NCI-H82 (cell line): ENCODE measurements at regions not wholly inside any gene's neighbourhood (a gene's known extent, or its start where the extent isn't known, plus 50 kb on each side); places are given as distances from the start of the nearest gene placed in this dataset.
"Not testable (repeated sequence)": the region's sequence is repeated elsewhere in the genome, so short reads cannot be mapped to it uniquely, and the experiment has no call there.

Source experiments
- DNase-seq: peaks from one replicate; lab custom pipeline; 2025; lab: John Stamatoyannopoulos, UW

- no peak for DNase-seq
Observed at GRCh38 chr6:90676516-90677300, 89.8 kb upstream of the MAP3K7 start.

GRCh38 chr6:90675107-90675506, 88.2 kb upstream of the MAP3K7 start:
- not testable (repeated sequence) for DNase-seq

- DNase-seq: not testable (repeated sequence)
Observed at GRCh38 chr6:90674077-90674476, 87.2 kb upstream of the MAP3K7 start.

- DNase-seq: no peak
Observed at GRCh38 chr6:90669846-90670245, 83.0 kb upstream of the MAP3K7 start.

GRCh38 chr6:90669420-90669819, 82.5 kb upstream of the MAP3K7 start:
- DNase-seq: no peak

DNA sequence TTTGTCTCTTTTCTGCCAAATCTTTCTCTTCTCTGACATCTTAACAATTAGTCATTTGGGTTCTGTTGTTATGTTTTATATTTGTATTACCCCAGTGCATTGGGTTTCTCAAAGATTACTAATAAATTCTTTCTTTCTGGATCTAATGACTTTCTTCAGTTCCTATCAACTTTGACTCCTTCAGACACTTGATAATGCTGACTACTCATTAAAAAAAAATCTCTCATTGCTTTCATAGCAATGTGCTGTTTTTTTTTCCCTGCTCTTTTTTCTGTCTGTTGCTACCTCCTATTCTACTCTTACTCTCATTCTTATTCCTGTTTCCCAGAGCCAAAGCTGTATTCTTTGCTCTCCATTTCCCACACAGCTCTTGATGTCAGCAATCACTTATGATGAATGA, 81.3 kb upstream of the MAP3K7 start:
- DNase-seq: no peak

DNA sequence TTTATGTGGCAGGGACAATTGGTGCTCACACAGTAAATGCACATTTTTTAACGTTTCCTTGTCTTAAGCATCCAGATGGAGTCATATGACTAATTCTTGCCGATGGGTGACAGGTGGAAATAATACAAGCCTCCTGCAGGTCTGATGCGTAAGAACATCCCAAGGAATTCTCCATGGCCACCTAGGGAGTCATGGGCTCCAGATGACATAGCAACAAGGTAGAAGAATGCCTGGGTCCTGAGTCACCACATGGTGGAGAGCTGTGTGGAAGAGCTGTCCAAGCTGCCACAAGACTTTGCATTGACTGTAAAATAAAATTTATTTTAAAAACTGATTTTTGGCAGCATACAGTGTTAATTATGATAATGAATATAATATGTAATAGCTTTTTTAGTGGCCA, 77.0 kb upstream of the MAP3K7 start:
- no peak for DNase-seq

DNA sequence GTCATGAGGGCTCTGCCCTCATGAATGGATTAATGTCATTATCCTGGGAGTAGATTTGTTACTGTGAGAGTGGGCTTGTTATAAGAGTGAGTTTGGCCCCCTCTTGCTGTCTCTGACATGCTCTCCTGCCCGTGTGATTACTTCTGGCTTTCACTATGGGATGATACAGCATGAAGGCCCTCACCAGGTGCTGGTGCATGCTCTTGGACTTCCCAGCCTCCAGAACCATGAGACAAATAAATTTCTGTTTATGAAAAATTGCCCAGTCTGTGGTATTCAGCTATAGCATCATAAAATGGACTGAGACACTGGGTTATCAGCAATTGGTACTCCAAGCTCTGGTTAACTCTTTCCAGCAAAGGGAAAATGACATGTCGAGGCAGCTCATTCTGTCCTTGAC, 76.2 kb upstream of the MAP3K7 start:
- DNase-seq: no peak

- no peak for DNase-seq
Observed at GRCh38 chr6:90660931-90661330, 74.1 kb upstream of the MAP3K7 start.

DNA sequence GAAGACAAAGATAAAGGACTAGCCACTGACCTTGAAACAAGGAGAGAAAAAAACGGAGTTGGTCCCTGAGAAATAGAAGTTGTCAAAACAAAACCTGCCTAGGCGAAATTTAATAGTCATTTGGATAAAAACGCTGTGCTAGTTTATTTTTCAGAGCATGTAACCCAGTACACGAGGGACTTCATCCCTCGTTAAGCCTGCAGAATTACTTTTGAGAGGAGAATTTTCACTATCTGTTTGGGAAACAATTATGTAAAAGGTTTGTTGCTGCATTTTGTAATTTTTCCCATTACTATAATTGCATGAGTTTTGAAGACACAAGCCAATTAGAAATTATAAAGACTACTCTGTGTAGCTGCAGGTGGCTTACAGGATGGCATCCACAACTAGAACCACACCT, 71.6 kb upstream of the MAP3K7 start:
- DNase-seq: no peak

DNA sequence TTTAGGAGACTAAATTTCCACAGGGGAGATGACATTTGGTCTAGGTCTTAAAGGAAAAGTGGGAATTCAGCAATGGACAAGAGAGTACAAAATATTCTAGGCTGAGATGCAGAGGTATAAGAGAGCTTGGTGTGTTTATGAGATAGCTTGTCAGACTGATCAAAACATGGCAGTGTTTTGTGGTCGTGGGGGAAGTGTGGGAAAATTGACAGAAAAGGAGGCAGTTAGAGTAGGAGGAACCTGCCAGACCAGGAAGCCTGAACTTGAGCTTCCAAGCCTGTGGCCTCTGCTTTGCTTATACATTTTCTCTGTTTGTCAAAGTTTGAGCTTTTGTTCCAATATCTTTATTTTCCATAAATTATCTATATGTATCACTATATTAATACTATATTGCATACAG, 69.5 kb upstream of the MAP3K7 start:
- no peak for DNase-seq

DNA sequence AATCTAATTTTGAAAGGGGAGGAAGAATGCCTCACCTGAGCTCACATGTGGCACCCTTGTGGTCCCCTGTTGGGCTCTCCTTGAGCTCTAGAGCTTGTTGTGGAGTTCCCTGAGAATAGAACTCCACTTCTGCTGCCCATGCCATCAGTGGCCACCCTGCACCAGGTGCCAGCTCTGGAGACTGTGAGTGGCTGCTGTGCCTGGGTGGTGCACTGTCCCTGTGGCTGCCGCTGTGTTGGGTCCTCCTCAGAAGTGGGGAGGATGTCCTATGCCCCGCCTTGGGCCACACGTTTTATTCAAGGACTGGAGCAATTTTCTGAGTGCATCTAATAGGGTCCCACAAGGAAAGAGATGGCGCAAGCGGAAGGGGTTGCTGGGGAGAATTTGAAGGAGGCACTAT, 67.9 kb upstream of the MAP3K7 start:
- no peak for DNase-seq

GRCh38 chr6:90654166-90654565, 67.3 kb upstream of the MAP3K7 start:
- no peak for DNase-seq

GRCh38 chr6:90653750-90654149, 66.9 kb upstream of the MAP3K7 start:
- DNase-seq: no peak

DNA sequence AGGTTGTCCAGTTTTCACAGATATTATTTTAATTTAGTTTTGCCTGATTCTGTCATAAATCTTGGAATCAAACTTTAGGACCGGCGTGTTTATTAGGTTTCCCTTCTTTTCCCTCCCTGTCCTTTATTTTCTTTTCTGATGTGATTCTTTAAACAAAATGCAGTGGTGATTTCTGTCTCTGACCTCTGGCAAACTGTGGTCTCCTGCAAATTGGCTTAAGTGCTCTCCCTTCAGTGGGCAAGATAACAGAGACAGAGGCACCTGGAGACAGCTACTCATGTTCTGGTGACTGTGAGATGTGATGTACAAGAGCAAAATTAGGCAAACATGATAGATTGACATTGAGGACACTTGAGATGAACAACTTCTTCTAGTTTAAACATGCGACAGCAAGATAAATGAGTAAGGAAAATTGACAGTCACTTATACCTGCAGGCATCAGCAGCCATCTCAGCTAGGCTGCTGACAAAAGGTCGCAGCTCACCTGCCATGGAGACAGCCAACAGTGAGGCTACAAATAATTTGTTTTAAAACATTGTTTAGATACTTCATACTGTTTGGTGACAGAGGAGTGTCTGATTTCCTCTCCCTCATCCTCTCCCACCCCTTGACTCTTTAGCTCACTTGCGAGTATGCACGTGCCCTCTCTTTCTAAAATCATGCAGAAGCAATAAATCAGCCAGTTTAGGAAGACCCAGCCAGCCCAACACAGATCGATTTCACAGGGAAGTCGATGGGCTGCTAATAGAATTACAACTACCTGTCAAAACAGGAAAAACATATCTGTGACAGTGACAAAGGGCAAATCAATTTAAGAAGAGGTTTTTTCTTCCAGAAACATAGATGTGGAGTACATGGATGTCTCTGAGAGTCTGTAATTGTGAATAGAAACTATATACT, 63.4 kb upstream of the MAP3K7 start:
- no peak for DNase-seq

DNA sequence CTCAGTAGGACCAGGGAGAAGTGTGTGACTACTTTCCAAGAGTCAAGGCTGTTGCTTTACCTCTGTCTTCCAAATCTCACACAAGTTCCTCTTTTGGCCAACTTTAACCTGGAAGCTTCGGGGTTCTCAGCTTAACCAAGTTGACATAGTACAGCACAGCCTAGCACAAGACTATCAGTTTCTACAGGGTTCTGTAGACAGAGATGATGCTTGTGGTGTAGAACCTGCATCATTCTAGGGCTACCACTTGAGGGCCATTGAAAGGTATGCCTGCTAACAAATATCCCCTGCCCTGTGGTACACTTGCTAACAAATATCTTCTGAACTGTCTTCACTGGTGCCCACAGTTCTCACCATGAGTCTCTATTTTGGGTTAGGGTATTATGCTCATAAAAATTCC, 62.0 kb upstream of the MAP3K7 start:
- no peak for DNase-seq

GRCh38 chr6:90646940-90647339, 60.1 kb upstream of the MAP3K7 start:
- no peak for DNase-seq

GRCh38 chr6:90645634-90646033, 58.8 kb upstream of the MAP3K7 start:
- DNase-seq: no peak

GRCh38 chr6:90644492-90644891, 57.6 kb upstream of the MAP3K7 start:
- no peak for DNase-seq

GRCh38 chr6:90643381-90643780, 56.5 kb upstream of the MAP3K7 start:
- no peak for DNase-seq

DNA sequence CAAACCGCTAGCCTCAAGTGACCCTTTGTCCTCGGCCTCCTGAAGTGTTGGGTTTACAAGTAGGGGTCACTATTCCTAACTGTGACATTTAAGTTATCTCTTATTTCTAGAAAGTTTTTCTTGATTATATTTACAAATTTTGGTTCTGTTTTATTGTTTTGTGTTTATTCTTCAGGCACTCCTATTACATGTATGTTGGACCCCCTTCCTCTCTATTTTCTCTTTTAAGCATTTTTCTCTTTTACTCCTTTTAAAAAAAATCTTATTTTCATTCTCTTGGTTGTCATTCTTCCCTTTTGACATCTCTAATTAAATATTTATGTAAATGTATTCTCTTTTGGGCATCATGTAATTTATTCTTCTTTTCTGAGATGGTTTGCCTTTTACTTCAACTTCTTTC, 50.4 kb upstream of the MAP3K7 start:
- DNase-seq: no peak
